Glomerular visceral epithelial cell (primary cell): ENCODE measurements at regions not wholly inside any gene's neighbourhood (a gene's known extent, or its start where the extent isn't known, plus 50 kb on each side); places are given as distances from the start of the nearest gene placed in this dataset.
"Not testable (repeated sequence)": the region's sequence is repeated elsewhere in the genome, so short reads cannot be mapped to it uniquely, and the experiment has no call there.

Experiments
- DNase-seq: peaks from one replicate; pipeline ENCODE4 v3.0.0-alpha.2; 2016; ENCODE audit errors: extremely low spot score

DNA sequence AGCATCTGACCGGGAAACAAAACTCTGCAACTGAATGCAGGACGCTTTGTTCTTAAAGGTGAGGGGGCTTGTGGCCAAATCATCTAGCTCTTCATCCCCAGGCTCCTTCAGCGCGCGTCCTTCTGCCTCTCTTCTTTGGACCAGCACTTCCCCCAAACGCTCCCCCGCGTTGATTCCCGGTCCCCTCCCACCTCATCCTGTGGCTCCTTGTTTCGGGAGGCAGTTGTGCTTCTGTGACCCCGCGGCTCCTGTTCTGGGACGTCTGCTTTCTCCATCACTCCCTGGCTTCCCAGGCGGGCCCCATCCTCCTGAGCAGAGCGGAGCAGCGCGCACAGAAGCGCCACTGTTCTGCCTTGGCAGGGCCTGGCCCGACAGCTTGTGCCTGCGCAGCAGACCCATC lies 109.7 kb upstream of the ZNG1E start:
- DNase-seq = not testable (repeated sequence)

DNA sequence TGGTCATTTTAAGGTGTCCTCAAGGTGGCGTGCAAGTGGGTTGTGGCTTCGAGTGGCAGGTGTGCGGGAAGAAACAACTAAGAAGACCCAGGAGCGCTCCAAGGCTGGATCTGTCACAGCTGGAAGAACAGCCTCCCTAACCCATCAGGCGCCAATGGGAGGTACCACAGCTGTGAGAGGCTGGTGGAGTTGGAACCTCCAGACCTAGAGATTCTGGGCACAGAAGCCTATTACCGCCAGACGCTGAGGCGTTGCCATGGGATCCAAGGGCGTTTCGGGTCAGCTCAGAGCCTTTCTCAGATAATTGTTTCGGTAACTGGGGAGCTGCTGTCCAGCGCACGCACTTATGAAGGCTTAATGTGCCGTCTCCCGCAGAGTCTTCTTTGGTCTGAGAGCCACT lies 156.7 kb upstream of the ZNG1E start:
- DNase-seq = not testable (repeated sequence)

DNA sequence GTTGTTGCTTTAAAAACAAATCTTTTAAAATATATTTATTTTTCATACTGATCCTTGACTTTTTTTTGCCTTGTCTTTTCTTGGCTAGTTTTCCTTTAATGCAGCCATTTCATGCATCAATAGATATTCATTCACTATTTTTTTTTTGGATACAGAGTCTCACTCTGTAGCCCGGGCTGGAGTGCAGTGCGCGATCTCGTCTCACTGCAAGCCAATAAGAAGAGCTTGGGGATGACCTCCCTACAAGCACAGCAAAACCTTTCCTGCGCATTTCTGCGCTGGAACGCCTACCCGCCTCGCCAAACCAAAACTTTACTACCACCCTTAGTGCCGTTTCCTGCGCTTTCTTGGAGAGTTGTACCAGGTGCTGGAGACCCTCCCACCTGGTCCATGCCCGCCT lies 161.3 kb upstream of the ZNG1E start:
- not testable (repeated sequence) for DNase-seq

DNA sequence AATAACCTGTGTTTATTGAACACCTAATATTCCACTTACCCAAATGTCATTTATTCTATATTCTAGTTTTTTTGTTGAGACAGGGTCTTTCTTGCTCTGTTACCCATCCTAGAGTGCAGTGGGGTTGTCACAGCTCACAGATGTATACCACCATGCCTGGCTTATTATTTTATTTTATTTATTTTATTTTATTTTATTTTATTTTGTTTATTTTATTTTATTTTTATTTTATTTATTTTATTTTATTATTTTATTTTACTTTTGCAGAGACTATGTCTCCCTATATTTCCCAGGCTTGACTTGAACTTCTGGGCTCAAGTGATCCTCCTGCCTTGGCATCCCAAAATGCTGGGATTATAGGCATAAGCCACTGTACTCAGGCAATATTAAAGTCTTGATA lies 167.8 kb upstream of the ZNG1E start:
- DNase-seq = not testable (repeated sequence)

- not testable (repeated sequence) for DNase-seq
These were observed 171.0 kb upstream of the ZNG1E start for GRCh38 chr9:65504686-65505085.

DNA sequence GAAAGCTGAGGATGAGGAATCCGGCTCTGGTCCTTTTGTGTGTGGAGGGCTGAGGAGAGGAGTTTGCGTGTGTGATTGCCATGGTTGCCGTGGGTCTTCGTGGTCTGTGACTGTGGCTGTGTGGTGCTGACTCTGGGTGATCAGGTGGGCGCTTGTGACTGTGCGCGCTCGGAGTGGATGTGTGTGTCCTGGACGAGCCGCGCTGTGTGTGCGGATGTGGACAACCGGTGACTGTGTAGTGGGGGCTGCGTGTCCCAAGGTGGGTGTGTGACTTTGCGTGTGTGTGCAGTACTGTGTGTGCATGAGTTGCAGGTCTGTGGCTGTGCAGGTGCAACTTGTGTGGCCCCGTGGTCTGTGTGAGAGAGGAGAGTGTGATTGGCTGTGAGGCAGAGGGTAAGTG lies 172.0 kb upstream of the ZNG1E start:
- not testable (repeated sequence) for DNase-seq

DNA sequence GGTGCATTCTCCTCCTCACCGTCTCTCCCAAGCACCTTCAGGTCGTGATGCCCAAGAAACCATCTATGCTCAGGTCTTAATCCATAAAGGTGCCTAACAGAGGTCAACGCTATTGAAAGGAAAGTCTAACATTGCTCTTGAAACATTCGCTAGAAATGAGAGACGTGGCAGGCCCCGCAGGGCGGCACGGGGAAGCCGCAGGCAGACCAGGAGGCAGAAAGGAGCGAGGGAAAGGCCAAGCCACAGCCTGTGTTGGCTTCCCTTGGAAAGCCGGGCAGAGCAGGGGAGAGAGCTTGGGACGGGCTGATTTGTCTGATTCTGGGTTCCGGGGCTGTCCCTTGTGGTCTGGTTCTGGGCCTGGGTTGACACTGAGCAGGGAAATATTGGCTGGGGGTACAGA lies 192.8 kb upstream of the ZNG1E start:
- DNase-seq = not testable (repeated sequence)

DNA sequence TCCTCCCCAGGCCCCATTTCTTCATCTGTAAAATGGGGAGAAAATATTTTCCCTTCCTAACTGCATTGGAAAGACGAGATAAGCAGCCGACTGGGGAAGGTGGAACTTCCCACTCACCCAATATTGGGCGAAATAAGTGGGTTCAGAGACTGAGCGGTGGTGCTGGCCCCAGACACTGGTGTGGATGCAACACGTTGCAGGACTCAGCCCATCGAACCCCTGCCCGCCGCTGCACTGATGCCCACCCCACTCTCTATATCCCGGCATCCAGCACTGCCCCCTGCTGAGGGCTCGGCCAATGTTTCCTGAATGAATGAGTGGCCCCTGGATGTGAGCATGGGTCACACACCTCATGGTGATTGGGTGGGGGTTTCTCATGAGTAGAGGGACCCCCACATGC lies 194.4 kb upstream of the ZNG1E start:
- not testable (repeated sequence) for DNase-seq

DNA sequence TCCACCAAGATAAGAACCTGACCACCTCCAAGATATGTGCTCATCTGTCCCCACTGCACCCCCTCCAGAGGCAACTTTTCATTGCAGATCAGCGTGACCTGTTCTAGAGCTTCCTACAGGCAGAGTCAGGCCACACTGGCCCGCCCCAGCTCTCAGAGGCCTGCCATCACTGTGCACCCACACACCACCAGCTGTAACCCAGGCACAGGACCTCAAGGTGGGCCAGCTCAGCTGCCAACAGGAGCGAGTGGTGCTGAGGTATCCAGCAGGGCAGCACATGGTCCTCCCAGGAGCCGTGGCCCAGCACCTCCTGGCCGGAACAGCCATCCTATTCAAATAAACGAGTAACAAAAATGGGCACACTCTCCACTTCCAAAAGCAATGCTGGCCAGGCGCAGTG lies 189.9 kb upstream of the FOXD4L5 start:
- DNase-seq = not testable (repeated sequence)

DNA sequence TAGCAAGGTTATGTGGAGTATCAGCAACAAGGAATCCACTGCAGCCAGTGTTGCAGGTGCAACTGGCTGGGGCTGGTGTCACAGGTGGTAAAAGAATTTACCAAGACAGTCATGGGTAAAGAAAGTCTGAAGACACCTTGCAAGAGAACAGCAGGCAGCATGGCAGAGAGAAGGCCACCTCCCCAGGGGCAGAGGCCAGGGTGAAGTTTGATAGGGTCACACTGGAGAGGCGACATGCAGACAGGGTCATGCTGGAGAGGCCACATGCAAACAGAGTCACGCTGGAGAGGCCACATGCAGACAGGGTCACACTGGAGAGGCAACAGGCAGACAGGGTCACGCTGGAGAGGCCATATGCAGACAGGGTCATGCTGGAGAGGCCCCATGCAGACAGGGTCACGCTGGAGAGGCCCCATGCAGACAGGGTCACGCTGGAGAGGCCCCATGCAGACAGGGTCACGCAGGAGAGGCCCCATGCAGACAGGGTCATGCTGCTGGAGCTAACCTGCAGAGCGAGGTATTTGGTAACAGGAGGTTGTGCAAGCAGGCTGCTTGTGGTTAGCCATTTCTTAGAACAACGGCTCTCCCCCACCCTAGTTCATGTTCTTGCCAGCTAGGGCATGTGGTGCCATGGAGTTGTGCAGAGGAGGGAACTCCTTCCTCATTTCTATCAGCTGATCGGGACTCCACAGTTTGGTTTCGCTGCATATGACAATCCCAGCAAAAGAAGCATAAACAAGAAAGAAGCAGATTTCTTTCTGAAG lies 188.2 kb upstream of the FOXD4L5 start:
- DNase-seq = not testable (repeated sequence)

GRCh38 chr9:65471106-65471505 lies 186.1 kb upstream of the FOXD4L5 start:
- not testable (repeated sequence) for DNase-seq

GRCh38 chr9:65466911-65467734 lies 182.1 kb upstream of the FOXD4L5 start:
- not testable (repeated sequence) for DNase-seq

GRCh38 chr9:65465246-65465895 lies 180.4 kb upstream of the FOXD4L5 start:
- DNase-seq = not testable (repeated sequence)

GRCh38 chr9:65462476-65462875 lies 177.5 kb upstream of the FOXD4L5 start:
- not testable (repeated sequence) for DNase-seq

DNA sequence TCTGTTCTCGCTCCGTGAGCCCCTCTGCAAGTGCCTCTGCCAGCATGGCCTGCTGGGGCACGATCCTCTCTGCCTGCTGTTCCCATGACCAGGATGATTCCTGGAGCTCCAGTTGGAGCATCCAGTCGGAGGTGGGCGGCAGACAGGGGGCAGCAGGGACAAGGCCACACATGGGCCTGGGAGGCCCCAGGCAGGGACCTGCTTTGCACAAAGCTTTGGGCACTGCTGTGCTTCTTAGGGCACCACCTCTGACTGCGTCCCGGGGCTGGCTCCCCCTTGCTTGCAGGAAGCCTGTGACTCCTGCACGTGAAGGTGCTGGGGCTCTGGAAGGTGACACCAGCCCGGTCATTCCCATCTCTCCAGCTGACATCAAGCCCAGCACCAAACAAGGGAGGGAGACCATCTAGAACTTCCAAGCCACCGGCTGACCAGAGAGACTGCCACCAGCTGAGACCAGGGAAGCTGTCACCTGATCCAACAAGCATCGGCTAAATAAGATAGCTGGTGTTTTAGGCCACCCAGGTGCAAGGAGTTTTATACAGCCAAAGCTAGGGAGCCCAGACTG lies 174.8 kb upstream of the FOXD4L5 start:
- no peak for DNase-seq

DNA sequence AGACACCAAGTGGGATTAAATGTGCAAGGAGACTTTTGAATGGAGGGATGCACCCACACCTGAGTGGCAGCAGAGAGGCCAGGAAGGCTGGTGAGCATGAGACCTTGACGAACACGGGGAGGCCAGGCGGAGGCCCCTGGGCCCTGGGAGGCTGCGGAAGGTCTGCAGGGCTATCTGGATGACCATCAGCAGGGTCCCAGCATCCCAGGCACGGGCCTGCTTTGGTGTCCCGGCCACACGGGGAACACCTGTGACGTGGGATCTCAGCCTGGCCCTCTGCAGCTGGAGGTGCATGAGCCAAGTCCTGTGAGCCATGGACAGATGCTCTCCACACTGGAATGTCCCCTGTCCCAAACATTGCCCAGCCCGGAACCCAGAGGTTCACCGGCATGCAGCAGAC lies 174.0 kb upstream of the FOXD4L5 start:
- DNase-seq = no peak

DNA sequence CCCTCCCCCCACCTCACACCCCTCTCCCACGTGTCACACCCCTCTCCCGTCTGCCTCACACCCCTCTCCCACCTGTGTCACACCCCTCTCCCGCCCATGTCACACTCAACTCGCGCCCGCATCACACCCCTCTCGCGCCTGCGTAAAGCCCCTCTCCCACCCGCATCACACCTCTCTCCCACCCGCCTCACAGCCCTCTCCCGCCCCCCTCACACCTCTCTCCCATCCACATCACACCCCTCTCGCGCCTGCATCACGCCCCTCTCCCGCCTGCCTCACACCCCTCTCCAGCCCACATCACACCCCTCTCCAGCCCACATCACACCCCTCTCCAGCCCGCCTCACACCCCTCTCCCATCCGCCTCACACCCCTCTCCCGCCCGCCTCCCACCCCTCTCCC lies 173.5 kb upstream of the FOXD4L5 start:
- no peak for DNase-seq

DNA sequence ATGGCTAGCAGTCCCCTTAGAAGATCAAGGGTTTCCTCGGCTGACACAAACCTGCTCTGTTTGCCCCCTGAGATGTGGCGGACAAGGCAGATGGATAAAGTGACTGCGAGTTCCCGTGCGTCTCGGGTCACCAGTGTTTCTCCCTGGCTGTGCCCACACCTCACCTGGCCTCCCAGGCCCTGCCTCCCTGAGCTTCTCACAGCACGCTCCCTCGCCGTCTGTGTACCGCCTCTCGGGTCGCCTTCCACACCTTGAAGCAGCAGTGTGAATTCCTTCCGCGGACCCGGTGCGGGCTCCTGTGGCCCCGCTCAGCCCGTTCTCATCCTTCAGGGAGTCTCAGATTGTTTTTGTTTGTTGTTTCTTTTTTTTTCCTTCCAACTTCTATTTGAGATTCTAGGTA lies 172.0 kb upstream of the FOXD4L5 start:
- not testable (repeated sequence) for DNase-seq

DNA sequence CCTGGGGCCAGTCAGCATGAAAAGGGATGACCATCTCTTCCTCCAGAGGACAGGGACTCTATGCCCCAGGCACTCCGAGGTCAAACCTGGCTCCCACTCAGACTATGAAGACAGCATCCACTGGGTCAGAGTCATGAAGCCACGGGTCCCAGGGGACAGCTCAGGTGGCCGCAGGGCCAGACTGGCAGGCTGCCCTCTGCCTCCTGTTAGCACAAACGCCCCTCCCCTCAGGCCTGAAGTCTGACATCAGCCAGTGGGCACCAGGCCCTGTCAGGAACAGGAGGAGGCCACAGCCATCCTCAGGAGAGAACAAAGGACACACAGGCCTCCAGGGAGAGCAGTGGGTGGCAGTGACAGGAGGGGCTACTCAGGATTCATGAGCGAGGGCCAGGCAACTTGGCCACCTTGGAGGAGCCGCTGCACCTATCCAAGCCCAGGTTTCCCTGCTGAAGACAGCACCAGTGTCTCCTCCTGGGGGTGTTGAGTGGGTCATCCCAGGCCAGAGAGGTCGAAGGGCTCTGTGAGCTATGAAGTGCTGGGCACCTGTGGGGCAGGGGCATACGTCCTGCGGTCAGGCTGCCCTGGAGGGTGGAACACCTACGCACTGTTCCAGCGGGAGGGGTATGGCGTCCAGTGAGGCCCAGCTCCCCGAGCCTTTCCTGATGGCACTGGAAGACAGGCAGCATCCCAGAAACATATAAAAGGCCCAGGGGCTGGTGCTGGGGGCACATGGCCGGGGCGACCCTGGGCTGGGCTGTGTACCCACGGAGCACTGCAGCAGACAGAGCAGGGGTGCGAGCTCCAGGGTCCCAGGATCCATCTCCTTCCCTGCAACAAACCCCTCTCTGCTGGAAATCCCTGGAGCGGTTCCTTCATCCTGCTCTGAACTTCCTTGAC lies 171.0 kb upstream of the FOXD4L5 start:
- not testable (repeated sequence) for DNase-seq

DNA sequence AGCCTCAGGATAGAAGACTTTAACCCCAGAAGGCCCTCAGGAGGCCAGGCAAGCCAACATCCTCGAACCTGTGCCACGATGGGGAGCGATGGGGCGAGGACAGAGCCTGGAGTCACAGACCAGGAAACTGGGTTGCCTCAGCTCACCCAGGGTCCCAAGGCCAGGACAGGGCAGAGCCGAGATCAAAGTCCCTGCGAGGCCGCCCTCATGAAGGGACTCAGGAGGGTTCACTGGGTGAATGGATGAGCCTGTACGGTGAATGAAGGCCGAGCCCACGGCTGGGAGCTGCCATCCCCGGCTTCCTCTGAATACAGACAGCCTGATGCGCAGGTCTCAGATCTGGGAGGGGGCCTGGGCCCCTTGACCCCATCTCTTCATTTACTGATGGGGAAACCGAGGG lies 170.1 kb upstream of the FOXD4L5 start:
- not testable (repeated sequence) for DNase-seq

GRCh38 chr9:65454666-65455065 lies 169.7 kb upstream of the FOXD4L5 start:
- not testable (repeated sequence) for DNase-seq
